ENCODE measurements at regions not wholly inside any gene's neighbourhood (a gene's known extent, or its start where the extent isn't known, plus 50 kb on each side); places are given as distances from the start of the nearest gene placed in this dataset.

DNA sequence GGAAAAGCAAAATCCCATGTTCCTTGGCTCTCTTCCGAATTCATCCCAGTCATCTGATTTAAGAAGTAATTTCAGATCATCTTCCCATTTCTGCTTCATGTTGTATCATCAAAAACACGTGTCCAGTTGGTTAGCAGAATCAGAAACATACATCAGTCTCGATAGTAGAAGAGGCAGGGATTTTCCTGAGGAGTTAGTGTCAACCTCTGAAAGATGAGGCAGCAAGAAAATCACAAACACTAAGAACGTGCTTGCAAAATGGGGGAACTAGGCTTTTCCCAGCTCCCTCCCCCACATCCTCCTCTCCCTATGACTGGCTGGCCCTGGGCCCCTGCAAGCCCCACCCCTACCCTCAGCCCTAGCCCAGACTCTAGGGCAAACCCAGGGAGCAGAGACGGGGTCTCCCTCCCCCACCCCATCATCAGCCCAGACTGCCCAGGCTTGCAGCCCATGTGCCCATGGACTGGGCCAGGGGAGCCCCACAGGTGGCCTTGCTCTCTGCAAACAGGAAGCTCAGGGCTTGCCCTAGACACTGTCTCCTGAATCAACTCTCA lies 161.0 kb upstream of the ID2 start:
- no peak for DNase-seq (ENCODE audit: low spot score)

GRCh38 chr2:8522687-8523086 lies 159.2 kb upstream of the ID2 start:
- Histone ChIP-seq H3K27me3 (replicated peaks; ENCODE audit: insufficient read depth, low read depth, low read length, poor library complexity) (no peaks in the 10 kb centered on the region), H3K27ac (ENCODE audit: low read depth, low read length, poor library complexity, severe bottlenecking) (no peak overlapping the region), H3K4me1 (ENCODE audit: insufficient read depth, low read length, poor library complexity, severe bottlenecking) (peaks cover 18% of the 10 kb centered on the region), H3K36me3 (ENCODE audit: insufficient read depth, low read length, poor library complexity, severe bottlenecking) (no peaks in the 10 kb centered on the region), H3K9me3 (ENCODE audit: low read depth, low read length, poor library complexity, severe bottlenecking) (no peaks in the 10 kb centered on the region), H3K4me3 (ENCODE audit: low read depth, low read length, poor library complexity, severe bottlenecking) (no peak overlapping the region)
- no TSS peak for BruUV-seq (replicated peaks)
- ChIA-PET CTCF (no interaction called here), POLR2A (ENCODE audit: low non-redundant PET) (no interaction called here)
- intact Hi-C loops (cut with micrococcal nuclease; ENCODE audit: unreplicated experiment) = no loop called here
- no peak for DNase-seq (ENCODE audit: low spot score)
- TF ChIP-seq CTCF (conservative IDR thresholded peaks at IDR 0.05; ENCODE audit: low read depth, low read length) (no peak), EZH2 (IDR thresholded peaks at IDR 0.05; ENCODE audit: borderline replicate concordance, low read depth, low read length, poor library complexity, severe bottlenecking) (no peak)

More for the DNA sequence above, 161.0 kb upstream of the ID2 start:
- Histone ChIP-seq H3K27ac (ENCODE audit: low read depth, low read length, poor library complexity, severe bottlenecking) (no peak overlapping the region), H3K36me3 (ENCODE audit: insufficient read depth, low read length, poor library complexity, severe bottlenecking) (no peaks in the 10 kb centered on the region), H3K27me3 (replicated peaks; ENCODE audit: insufficient read depth, low read depth, low read length, poor library complexity) (no peaks in the 10 kb centered on the region), H3K4me3 (ENCODE audit: low read depth, low read length, poor library complexity, severe bottlenecking) (no peak overlapping the region), H3K4me1 (ENCODE audit: insufficient read depth, low read length, poor library complexity, severe bottlenecking) (peaks cover 3% of the 10 kb centered on the region), H3K9me3 (ENCODE audit: low read depth, low read length, poor library complexity, severe bottlenecking) (no peaks in the 10 kb centered on the region)
- ChIA-PET POLR2A (ENCODE audit: low non-redundant PET) (no interaction called here), CTCF (no interaction called here)
- TF ChIP-seq CTCF (conservative IDR thresholded peaks at IDR 0.05; ENCODE audit: low read depth, low read length) = no peak
- TF ChIP-seq EZH2 (IDR thresholded peaks at IDR 0.05; ENCODE audit: borderline replicate concordance, low read depth, low read length, poor library complexity, severe bottlenecking) = no peak
- BruUV-seq (replicated peaks) = no TSS peak
- intact Hi-C loops (cut with micrococcal nuclease; ENCODE audit: unreplicated experiment) = no loop called here

- no peaks in the 10 kb centered on the region for H3K36me3 ChIP-seq (ENCODE audit: insufficient read depth, low read length, poor library complexity, severe bottlenecking)
- H3K27ac ChIP-seq (ENCODE audit: low read depth, low read length, poor library complexity, severe bottlenecking) = no peak overlapping the region
- no TSS peak for BruUV-seq (replicated peaks)
- intact Hi-C loops (cut with micrococcal nuclease; ENCODE audit: unreplicated experiment) = no loop called here
- DNase-seq (ENCODE audit: low spot score) = no peak
- CTCF ChIA-PET = no interaction called here
- no peaks in the 10 kb centered on the region for H3K9me3 ChIP-seq (ENCODE audit: low read depth, low read length, poor library complexity, severe bottlenecking)
- TF ChIP-seq EZH2 (IDR thresholded peaks at IDR 0.05; ENCODE audit: borderline replicate concordance, low read depth, low read length, poor library complexity, severe bottlenecking) = no peak
- no peak for TF ChIP-seq CTCF (conservative IDR thresholded peaks at IDR 0.05; ENCODE audit: low read depth, low read length)
- POLR2A ChIA-PET (ENCODE audit: low non-redundant PET) = no interaction called here
- H3K4me3 ChIP-seq (ENCODE audit: low read depth, low read length, poor library complexity, severe bottlenecking) = no peak overlapping the region
- H3K4me1 ChIP-seq (ENCODE audit: insufficient read depth, low read length, poor library complexity, severe bottlenecking) = peaks cover 18% of the 10 kb centered on the region
- H3K27me3 ChIP-seq (replicated peaks; ENCODE audit: insufficient read depth, low read depth, low read length, poor library complexity) = no peaks in the 10 kb centered on the region
These were observed 157.5 kb upstream of the ID2 start for GRCh38 chr2:8524388-8524787.
